Hippocampal formation (tissue), 2 donors: ENCODE measurements at regions not wholly inside any gene's neighbourhood (a gene's known extent, or its start where the extent isn't known, plus 50 kb on each side); places are given as distances from the start of the nearest gene placed in this dataset.

Experiments
- DNase-seq, 2 donors: peaks; one replicate each; lab custom pipeline; 2025; lab: John Stamatoyannopoulos, UW

DNA sequence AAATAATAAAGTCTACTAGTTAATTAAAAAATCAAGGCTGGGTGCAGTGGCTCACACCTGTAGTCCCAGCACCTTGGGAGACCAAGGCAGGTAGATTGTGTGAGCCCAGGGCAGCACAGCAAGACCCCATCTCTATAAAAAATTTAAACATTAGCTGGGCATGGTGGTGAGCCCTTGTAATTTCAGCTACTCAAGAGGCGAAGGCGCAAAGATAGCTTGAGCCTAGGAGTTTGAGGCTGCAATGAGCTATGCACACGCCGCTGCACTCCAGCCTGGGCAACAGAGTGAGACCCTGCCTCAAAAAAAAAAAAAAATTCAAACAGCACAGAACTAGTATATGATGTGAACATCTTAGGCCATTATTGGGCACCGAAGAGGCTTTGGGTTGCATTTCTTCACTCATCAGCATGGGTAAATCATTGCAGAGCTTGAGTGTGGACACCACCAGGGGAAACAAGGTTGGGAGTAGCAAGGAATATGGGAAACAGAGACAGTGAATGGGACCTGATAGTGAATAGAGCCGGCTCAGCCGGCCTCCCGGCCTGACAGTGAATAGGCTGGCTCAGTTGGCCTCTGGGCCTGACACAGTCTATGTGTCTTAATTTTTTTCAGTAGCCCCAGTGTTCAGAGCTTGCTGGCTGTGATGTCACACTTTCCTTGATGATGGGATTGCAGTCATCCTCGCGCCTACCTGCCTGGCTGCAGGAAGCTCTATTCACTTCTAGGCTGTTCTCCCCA lies 89.1 kb upstream of the ERRFI1 start:
- DNase-seq, result no peak

DNA sequence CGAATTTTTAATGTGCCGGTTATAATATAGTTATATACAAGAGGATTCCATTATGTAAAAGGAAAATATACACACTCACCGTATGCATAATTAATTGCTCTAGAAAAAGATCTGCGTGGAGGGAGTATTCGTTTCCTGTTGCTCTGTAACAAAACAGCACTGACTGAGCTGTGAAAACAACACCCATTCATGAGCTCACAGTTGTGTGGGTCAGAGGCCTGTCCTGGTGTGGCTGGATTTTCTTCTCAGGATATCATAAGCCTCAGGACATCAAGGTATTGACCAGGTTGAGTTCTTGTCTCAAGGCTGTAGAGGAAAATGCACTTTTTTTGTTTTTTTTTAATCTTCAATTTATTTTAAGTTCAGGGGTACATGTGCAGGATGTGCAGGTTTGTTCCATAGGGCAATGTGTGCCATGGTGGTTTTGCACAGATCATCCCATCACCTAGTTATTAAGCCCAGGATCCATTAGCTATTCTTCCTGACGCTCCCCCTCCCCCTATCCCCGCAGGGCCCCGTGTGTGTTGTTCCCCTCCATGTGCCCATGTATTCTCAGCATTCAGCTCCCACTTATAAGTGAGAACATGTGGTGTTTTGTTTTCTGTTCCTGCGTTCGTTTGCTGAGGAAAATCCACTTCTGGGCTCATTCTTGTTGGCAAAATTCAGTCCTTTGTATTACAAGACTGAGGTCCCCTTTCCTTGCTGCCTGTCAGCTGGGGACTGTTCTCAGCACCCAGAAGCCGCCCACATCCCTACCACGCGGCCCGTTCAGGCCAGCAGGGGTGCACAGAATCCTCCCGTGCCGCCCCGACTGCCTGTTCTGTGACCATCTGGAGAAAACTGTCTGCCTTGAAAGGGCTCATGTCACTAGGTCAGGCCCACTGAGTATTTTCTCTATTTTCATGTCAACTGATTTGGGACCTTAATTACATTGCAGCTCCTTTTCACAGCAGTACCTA lies 87.4 kb upstream of the ERRFI1 start:
- DNase-seq, result no peak

DNA sequence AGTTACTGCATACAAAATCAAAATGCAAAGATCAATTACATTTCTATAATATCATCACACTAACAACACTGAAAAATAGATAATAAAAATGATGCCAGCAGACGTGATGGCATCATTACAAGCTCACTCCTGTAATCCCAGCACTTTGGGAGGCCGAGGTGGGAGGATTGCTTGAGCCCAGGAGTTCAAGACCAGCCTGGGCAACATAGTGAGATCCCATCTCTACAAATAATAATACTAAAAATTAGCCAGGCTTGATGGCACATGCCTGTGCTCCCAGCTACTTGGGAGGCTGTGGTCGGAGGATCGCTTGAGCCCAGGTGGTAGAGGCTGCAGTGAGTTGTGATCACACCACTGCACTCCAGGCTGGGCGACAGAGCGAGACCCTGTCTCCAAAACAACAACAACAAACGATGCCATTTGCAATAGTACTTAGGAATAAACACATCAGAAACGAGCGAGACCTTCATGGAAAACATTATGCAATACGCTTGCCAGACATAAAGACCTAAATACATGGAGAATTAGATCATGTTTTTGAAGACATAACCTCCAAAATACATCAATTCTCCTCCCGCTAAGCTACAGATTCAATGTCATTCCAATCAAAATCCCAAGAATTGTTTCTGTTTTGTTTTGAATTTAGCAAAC lies 86.6 kb upstream of the ERRFI1 start:
- no peak for DNase-seq

DNA sequence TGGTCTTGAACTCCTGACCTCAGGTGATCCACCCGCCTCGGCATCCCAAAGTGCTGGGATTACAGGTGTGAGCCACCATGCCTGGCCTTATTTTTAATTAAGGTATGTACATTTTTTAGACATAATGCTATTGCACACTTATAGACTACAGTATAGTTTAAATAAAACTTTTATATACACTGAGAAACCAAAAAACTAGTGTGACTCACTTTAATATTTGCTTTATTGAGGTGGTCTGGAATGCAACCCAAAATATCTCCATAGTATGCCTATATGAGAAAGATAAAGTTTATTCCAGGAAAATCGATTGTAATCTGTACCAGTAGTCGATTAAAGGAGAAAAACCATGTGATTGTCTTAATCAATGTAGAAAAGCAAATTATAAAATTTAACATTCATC lies 85.5 kb upstream of the ERRFI1 start:
- no peak for DNase-seq

DNA sequence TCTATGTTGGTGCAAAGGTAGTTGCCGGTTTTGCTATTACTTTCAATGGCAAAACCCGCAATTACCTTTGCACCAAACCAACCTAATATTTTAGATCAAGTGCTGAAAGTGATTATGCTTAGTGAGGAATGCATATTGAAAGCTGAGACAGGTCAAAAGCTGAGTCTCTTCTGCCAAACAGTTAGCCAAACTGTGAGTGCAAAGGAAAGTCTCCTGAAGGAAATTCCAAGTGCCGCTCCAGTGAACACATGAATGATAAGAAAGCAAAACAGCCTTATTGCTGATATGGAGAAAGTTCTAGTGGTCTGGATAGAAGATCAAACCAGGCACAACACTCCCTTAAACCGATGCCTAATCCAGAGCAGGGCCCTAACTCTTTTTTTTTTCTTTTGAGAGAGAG lies 83.1 kb upstream of the ERRFI1 start:
- no peak for DNase-seq

DNA sequence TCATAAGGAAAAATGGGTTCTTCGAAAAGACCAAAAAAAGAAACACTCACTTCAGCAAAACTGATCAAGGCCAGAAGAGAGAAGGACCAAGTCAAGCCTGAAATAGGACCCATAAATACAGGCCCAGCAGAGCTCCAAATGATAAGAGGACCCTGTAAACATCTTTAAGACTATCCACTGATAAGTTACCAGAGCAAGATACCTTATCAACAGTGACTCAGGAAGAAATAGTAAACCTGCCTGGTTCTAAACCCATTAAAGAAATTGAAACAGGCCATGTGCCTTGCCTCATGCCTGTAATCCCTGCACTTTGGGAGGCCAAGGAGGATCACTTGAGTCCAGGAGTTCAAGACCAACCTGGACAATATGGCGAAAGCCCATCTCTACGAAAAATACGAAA lies 81.8 kb upstream of the ERRFI1 start:
- no peak for DNase-seq

DNA sequence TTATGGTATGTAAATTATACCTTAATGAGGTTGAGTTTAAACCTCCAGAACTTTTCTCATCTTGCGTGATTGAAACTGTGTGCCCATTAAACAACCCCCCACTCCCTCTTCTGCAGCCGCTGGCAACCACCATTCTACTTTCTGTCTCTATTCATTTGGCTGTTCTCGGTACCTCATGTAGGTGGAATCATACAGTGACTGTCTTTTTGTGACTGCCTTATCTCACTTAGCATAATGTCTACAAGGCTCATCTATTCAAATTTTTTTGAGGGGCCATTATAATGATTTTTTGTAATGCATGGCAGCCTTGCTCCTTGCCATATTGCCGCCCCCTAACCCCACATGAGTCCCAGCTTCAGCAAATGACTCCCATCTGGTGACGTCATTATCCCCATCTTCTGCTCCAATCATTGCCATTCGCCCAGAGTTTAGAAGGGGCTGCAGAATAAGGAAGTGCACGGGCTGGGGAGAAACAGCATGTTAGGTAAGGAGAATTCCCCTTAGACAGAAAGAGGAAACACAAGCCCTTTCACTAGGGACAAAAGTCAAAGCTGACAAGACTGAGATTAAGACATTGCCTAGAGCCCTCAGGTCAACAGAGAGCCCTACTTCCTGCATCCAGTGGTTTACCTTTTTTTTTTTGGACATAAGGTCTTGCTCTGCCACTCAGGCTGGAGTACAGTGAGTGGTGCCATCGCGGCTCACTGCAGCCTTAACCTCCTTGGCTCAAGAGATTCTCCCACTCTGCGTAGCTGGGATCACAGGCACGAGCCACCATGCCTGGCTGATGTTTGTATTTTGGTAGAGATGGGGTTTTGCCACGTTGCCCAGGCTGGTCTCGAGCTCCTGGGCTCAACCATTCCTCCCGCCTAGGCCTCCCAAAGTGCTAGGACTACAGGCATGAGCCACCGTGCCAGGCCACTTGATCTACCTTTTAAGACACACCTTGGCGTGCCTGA lies 78.4 kb upstream of the ERRFI1 start:
- no peak for DNase-seq

DNA sequence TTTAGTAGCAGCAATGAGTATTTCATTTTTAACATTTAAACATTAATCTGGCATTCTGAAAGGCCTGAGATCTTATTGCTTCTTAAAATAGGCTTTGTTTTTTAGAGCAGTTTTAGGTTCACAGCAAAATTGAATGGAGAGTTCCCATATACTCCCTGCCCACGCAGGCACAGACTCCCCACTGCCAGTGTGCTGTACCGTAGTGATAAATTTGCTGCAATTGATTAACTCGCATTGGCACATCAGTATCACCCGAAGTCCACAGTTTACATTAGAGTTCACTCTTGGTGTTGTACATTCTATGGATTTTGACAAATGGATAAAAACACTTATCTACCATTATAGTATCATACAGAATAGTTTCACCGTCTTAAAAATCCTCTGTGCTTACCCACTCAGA lies 71.8 kb upstream of the ERRFI1 start:
- no peak for DNase-seq

DNA sequence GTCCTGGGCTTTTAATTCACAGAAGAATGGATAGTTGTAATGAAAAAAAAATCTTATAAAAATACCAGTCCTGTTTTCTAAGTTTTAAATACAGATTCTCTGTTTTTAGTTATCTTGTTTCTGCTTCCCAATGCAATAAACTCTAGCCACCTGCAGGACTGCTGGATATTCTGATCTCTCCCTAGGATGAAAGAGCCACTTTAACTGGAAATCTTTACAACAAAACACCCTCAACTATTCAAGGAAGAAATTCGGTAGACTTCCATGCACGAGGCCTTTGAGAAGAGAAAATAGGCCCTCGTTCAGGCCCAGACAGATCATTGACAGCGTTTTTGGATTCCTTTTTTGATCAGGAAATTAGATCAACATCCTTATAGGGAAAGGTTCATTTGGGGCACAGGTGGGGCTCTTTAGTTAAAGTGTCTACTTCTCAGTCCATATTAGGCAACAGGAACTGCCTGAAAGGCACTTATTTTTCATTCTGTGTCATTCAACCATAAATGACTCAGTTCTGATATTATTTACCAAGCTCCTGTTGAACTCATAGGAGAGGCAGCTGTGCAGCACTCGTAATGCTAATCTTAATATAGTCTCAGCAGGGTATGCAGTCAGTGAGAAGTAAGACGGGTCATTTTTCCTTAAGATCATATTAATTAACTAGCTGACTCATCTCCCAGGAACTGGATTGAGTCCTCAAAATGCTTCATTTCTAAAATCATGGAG lies 71.1 kb upstream of the ERRFI1 start:
- no peak for DNase-seq

DNA sequence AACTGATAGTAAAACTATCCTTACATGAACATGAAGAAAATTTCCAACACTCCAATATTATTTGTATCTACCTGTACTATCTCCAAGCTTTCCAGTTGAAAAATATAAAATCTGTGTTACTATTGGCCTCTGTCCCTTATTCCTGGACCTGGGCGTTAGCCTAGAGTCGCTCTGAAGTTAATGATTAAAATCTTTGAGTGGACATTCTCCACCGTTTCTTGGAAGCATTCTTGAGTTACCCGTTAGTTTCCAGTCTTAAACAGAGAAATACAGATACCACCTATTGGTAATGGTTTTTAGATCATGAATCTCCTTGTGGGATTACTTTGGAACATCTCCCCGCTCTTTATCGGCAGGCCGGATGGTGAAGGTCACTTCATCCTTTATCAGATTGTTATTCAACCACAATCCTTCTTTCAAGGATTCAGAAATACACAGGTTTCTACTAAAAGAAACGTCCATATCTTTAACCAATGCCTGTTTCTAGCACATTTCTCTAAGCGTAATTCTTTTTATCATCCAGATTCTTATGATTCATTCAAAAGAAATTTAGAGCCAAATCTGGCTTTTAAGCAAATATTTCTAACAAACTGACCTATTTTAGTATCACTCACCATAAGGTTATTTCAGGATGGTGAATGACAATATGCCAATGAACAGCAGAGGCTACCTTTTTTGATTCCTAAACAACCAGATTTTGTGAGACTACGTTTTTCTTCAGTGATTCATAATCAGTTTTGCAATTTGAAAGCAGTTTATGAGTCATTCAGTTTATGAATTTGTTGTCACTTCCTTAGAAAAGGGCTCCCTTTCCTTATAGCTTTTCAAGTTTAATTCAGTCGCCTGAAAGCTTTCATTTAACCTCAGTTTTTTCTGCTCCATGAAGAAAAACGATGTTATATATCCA lies 70.2 kb upstream of the ERRFI1 start:
- DNase-seq, result no peak

DNA sequence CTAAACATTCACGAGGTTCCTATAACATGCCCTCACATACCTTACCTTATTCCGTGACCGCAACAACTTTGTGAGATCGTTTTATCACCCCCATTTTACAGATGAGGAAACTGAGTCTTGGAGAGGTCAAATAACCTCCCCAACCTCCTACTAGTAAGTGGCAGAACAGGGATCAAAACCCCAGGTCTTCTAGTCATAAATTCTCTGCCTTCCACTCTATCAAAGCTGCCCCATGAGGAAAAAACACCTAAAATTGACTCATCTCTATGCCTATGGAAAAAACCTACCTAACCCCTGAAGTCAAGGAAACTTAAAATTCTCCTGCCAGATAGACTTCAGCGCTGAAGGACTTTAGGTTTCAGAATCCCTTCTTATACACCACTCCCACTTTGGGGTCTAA lies 69.5 kb upstream of the ERRFI1 start:
- no peak for DNase-seq

DNA sequence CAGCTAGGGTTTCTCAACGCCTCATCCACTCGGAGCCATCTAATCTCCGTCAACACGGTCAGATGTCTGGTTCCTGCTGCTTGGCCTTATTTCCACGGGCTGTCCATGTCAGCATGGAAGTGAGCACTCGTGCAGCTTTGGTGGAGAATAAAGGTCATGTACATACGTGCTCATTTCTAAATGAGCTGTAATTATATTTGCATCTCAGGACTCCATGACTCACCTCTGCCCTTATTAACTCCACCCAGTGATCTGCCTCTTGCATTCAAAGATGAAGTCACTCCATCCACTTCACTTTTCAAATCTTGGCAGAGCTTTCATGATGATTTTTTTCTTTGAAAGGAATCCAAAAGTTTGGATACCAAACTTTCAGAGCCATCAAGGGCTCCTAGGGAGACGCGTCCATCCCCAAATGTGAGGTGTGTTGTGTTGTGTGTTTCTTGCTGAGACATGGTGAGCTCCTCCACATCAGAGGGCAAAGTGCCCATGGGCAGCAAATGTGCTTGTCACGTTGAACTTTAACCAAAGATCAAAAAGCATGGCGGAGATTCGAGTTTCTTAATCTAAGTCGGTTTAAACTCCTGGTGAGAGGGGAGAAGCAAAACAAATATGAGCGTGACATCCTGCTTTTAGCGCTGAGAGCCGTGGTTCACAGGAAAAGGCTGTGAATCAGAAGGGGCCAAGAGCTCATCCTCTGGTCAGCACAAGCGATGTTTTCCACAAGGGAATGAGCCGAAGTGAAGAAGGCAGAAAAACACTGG lies 68.6 kb upstream of the ERRFI1 start:
- DNase-seq, result no peak

DNA sequence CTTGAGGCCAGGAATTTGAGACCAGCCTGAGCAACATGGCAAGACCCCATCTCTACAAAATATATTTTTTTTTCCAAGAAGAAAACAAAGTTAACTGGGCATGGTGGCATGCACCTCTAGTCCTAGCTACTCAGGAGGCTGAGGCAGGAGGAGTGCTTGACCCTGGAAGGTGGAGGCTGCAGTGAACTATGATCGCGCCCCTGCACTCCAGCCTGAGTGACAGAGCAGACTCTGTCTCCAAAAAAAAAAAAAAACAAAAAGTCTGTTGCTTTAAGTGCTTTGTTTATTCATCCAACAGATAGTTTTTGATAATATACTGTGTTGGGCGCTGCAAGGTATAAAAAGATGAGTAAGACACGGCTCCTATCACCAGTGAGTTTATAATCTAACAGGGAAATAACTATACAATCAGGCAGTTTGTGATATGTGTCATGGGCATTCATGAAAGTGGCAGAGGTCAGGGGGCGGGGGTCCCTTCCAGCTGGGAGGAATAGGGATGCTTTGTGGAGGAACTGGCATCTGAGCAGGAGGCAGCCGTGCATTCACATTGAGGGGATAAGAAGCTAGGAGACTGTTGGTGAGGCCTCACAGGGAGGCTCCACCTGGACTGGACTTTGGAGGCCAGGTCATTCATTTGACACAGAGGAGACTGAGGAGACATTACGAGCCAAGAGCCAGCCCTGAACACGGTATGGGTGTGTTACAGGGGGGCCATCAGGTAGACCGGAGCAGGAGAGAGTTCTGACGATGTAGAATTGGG lies 67.3 kb upstream of the ERRFI1 start:
- DNase-seq, result no peak

DNA sequence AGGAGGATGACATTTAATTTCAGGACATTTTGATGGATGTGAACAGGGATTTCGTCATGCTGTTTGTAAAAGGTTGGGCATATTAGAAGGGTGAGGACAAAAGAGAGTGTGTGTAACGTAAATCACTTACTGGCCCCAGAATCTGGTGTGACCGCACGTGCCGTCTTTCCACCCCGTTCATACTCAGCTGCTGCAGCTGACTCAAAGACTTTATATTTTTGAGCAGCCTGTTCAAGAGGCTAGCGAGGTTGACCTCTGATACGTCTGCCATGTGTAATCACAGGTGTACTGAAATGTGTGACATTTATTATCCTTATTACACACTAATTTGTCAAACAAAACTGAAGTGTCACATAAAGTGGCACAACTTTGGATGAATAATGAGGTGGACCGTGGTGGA lies 66.5 kb upstream of the ERRFI1 start:
- no peak for DNase-seq

DNA sequence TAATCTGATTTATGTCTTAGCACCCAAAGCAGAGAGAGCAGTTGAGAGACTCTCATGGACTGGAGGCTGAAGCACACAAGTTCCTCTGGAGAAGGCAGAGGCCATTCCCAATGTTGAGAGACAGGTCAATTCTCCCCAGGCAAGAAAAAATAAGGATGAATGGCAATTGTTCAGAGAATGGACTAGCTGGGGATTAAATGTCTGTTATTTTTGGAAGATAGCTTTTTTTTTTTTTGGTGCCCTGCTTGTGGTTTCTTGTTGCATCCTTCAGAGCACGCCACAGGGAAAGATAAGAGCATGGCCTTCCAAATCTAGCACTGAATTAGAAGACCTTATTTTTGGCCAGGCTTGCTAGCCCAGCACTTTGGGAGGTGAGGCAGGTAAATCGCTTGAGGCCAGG lies 65.6 kb upstream of the ERRFI1 start:
- no peak for DNase-seq

DNA sequence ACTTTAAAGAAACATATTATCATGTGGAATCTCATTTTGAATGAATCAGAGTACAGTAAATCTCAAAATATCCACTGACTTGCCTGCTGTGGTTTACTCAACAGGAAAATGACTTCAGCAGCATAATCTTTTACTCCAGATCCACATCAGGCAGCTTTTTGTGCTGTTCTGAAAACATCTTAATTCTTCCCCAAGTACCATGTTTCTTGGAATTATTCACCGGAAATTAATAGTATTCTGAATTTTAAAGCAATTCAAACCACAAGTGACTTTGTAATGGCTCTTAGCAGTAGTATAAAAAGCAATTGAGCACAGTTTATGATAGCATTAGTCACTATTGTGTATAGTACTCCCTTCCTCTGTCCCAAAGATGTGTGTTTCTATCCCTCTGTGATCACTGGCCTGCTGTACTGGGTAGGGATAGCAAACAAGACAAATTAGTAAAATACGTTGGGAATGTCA lies 64.2 kb upstream of the ERRFI1 start:
- no peak for DNase-seq

DNA sequence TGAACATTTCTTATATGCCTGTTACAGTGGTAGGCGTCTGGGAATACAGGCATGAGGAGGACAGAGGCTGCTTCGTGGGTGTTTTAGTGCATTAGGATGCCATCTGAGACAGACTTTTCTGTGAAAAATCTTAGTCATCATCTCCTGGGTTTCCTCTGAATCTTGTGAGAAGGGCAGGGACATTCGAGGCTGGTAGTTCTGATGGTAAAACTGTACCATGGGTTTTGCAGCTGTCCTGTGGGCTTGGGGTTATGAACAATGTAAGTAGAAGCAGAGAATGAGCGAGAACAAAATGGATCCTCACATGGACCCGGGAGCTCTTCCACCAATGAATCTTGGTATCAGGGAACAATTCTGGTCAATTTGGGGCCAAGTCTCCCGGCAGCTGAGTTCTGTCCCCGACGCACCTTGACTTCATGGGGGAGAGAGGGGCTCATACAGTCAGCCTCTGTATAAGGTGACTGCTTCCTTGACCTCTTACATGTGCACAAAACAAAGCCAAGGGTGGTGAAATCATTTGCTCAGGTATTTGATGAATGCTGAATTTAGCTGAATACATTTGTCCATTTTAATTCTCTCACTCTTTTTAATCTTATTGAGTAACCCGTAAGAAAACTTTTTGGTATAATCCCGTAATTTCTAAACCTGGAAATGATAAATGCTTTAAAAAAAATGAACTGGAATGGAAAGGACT lies 63.6 kb upstream of the ERRFI1 start:
- DNase-seq, result no peak

DNA sequence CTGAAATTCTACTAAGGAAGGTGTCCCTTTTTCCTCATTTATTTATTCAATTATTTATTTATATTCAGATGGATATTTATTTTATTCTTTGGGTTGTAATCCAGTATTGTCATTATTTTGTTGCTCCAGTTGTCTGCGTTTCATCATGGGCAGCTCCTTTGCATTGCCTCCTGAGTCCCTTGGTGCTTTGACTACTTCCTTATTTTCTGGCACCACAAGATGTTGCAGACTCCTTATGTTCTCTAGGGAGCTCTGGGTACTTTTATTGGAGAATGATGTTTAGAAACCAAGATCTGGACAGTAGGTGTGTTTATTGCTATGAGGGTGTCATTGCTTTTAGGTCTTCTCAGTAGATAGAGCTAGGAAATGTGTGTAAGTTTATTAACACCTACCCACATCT lies 59.9 kb upstream of the ERRFI1 start:
- DNase-seq, result no peak
